ENCODE measurements at regions not wholly inside any gene's neighbourhood (a gene's known extent, or its start where the extent isn't known, plus 50 kb on each side); places are given as distances from the start of the nearest gene placed in this dataset.

GRCh38 chr21:16492892-16493291 is 763.1 kb downstream of the USP25 start:
- no peak for TF ChIP-seq CTCF (IDR thresholded peaks at IDR 0.05 in 4 of 5, conservative IDR thresholded peaks at IDR 0.05 in 1 of 5)
- TF ChIP-seq POLR2A (IDR thresholded peaks at IDR 0.05) = no peak

Measured in gastrocnemius medialis (tissue), 4 donors.